22Rv1 (cell line): ENCODE measurements at regions not wholly inside any gene's neighbourhood (a gene's known extent, or its start where the extent isn't known, plus 50 kb on each side); places are given as distances from the start of the nearest gene placed in this dataset.

Source experiments
- CTCF ChIP-seq: fragments of 450-650 bp; IDR thresholded peaks from 2 replicates; pipeline ENCODE4 v1.5.1; 2017; ENCODE audit warnings: mild to moderate bottlenecking
- ZFX ChIP-seq: fragments of 450-650 bp; IDR thresholded peaks from 2 replicates; pipeline ENCODE4 v1.6.1; 2017; ENCODE audit warnings: antibody characterized with exemption, borderline replicate concordance

- no peak for TF ChIP-seq CTCF
- TF ChIP-seq ZFX: no peak
Observed at GRCh38 chr6:115000736-115001135, 657.9 kb upstream of the HS3ST5 start.
